ENCODE measurements at regions not wholly inside any gene's neighbourhood (a gene's known extent, or its start where the extent isn't known, plus 50 kb on each side); places are given as distances from the start of the nearest gene placed in this dataset.

DNA sequence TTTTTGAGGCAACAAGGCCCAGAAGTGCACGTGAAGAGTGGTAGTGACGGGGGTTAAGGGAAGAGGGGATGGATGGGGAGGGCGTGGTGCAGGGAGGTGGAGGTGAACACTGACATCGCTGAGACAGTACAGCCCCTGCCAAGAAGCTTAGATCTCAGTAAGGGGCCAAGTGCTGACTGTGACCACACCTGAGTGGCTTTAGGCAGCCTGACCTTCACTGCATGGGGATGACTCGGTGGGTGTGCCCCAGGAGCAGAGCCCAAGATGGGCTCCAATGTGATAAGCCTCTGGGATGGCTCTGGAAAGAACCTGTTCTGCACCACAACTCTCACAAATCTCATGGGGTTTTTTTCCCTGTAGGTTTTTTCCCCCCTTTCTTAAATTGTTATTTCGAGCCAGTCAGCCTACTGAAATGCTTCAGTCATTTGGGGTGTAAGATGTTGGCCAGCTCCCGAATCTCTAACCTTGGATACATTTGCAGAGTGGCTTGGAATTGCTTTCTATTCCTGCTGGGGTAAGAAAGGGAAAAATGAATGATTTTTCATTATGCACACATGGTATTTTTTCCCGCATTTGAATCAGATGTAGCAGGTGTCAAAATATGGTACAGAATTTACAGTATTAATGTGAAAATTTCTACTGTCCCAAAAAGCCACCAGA, 165.0 kb downstream of the TM9SF2 start:
- no peak for TF ChIP-seq SMAD3 (CRISPR knock-in tag; IDR thresholded peaks at IDR 0.05; ENCODE audit: borderline replicate concordance)
- TF ChIP-seq SP1 (CRISPR knock-in tag; conservative IDR thresholded peaks at IDR 0.05), result no peak
- TF ChIP-seq, protein P1, sequence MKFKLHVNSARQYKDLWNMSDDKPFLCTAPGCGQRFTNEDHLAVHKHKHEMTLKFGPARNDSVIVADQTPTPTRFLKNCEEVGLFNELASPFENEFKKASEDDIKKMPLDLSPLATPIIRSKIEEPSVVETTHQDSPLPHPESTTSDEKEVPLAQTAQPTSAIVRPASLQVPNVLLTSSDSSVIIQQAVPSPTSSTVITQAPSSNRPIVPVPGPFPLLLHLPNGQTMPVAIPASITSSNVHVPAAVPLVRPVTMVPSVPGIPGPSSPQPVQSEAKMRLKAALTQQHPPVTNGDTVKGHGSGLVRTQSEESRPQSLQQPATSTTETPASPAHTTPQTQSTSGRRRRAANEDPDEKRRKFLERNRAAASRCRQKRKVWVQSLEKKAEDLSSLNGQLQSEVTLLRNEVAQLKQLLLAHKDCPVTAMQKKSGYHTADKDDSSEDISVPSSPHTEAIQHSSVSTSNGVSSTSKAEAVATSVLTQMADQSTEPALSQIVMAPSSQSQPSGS (CRISPR knock-in tag; IDR thresholded peaks at IDR 0.05; ENCODE audit: borderline replicate concordance, low read depth), result no peak
- TF ChIP-seq, protein P2, sequence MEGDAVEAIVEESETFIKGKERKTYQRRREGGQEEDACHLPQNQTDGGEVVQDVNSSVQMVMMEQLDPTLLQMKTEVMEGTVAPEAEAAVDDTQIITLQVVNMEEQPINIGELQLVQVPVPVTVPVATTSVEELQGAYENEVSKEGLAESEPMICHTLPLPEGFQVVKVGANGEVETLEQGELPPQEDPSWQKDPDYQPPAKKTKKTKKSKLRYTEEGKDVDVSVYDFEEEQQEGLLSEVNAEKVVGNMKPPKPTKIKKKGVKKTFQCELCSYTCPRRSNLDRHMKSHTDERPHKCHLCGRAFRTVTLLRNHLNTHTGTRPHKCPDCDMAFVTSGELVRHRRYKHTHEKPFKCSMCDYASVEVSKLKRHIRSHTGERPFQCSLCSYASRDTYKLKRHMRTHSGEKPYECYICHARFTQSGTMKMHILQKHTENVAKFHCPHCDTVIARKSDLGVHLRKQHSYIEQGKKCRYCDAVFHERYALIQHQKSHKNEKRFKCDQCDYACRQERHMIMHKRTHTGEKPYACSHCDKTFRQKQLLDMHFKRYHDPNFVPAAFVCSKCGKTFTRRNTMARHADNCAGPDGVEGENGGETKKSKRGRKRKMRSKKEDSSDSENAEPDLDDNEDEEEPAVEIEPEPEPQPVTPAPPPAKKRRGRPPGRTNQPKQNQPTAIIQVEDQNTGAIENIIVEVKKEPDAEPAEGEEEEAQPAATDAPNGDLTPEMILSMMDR (IDR thresholded peaks at IDR 0.05), result no peak
- no peak for TF ChIP-seq ELF4 (CRISPR knock-in tag; IDR thresholded peaks at IDR 0.05; ENCODE audit: low read depth)
- no peak for TF ChIP-seq RELA (CRISPR knock-in tag; IDR thresholded peaks at IDR 0.05; ENCODE audit: borderline replicate concordance)
- TF ChIP-seq CREB1 (CRISPR knock-in tag; IDR thresholded peaks at IDR 0.05), result no peak
- TF ChIP-seq, protein P3, sequence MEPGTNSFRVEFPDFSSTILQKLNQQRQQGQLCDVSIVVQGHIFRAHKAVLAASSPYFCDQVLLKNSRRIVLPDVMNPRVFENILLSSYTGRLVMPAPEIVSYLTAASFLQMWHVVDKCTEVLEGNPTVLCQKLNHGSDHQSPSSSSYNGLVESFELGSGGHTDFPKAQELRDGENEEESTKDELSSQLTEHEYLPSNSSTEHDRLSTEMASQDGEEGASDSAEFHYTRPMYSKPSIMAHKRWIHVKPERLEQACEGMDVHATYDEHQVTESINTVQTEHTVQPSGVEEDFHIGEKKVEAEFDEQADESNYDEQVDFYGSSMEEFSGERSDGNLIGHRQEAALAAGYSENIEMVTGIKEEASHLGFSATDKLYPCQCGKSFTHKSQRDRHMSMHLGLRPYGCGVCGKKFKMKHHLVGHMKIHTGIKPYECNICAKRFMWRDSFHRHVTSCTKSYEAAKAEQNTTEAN (CRISPR knock-in tag; IDR thresholded peaks at IDR 0.05), result no peak
- no peak for TF ChIP-seq JUN (CRISPR knock-in tag; IDR thresholded peaks at IDR 0.05)
- TF ChIP-seq, protein P4, sequence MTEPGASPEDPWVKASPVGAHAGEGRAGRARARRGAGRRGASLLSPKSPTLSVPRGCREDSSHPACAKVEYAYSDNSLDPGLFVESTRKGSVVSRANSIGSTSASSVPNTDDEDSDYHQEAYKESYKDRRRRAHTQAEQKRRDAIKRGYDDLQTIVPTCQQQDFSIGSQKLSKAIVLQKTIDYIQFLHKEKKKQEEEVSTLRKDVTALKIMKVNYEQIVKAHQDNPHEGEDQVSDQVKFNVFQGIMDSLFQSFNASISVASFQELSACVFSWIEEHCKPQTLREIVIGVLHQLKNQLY (CRISPR knock-in tag; IDR thresholded peaks at IDR 0.05), result no peak
